HG03521 (cell line): ENCODE measurements at regions not wholly inside any gene's neighbourhood (a gene's known extent, or its start where the extent isn't known, plus 50 kb on each side); places are given as distances from the start of the nearest gene placed in this dataset.

Experiments
- ATAC-seq: cut with Tn5 transposase; IDR thresholded peaks from one replicate; pipeline ENCODE4 v1.9.1; 2021; ENCODE audit warnings: mild to moderate bottlenecking, moderate library complexity; ENCODE audit not compliant: unreplicated experiment

- no peak for ATAC-seq
Observed at GRCh38 chr6:98579941-98580340, 254.4 kb upstream of the POU3F2 start.

- ATAC-seq: no peak
Observed at GRCh38 chr6:98581705-98582104, 252.7 kb upstream of the POU3F2 start.

- ATAC-seq: no peak
Observed at GRCh38 chr6:98583506-98583905, 250.9 kb upstream of the POU3F2 start.

- ATAC-seq: no peak
Observed at GRCh38 chr6:98586163-98586562, 248.2 kb upstream of the POU3F2 start.

GRCh38 chr6:98587555-98587954, 246.8 kb upstream of the POU3F2 start:
- no peak for ATAC-seq

- ATAC-seq: no peak
Observed at GRCh38 chr6:98589536-98589935, 244.8 kb upstream of the POU3F2 start.

GRCh38 chr6:98590136-98590681, 244.2 kb upstream of the POU3F2 start:
- ATAC-seq: no peak

- no peak for ATAC-seq
Observed at GRCh38 chr6:98590997-98591396, 243.4 kb upstream of the POU3F2 start.

GRCh38 chr6:98593676-98594075, 240.7 kb upstream of the POU3F2 start:
- no peak for ATAC-seq

GRCh38 chr6:98601716-98602115, 232.7 kb upstream of the POU3F2 start:
- ATAC-seq: no peak

- ATAC-seq: no peak
Observed at GRCh38 chr6:98605705-98606104, 228.7 kb upstream of the POU3F2 start.

GRCh38 chr6:98627129-98627775, 207.1 kb upstream of the POU3F2 start:
- ATAC-seq: no peak

GRCh38 chr6:98633886-98634285, 200.5 kb upstream of the POU3F2 start:
- no peak for ATAC-seq

GRCh38 chr6:98634569-98634968, 199.8 kb upstream of the POU3F2 start:
- ATAC-seq: no peak

- no peak for ATAC-seq
Observed at GRCh38 chr6:98635191-98635590, 199.2 kb upstream of the POU3F2 start.

GRCh38 chr6:98636941-98637340, 197.4 kb upstream of the POU3F2 start:
- no peak for ATAC-seq

- ATAC-seq: no peak
Observed at GRCh38 chr6:98639089-98639635, 195.2 kb upstream of the POU3F2 start.

GRCh38 chr6:98640366-98640765, 194.0 kb upstream of the POU3F2 start:
- no peak for ATAC-seq

- ATAC-seq: no peak
Observed at GRCh38 chr6:98641949-98642719, 192.2 kb upstream of the POU3F2 start.

GRCh38 chr6:98644063-98644462, 190.3 kb upstream of the POU3F2 start:
- ATAC-seq: no peak

- no peak for ATAC-seq
Observed at GRCh38 chr6:98648211-98648914, 186.0 kb upstream of the POU3F2 start.
